ENCODE measurements at regions not wholly inside any gene's neighbourhood (a gene's known extent, or its start where the extent isn't known, plus 50 kb on each side); places are given as distances from the start of the nearest gene placed in this dataset.

- no peaks in the 10 kb centered on the region for H3K9me3 Mint-ChIP-seq (ENCODE audit: unreplicated experiment)
- DNase-seq (ENCODE audit: unreplicated experiment): no peak
- no peaks in the 10 kb centered on the region for H3K27me3 Mint-ChIP-seq (ENCODE audit: insufficient read depth, unreplicated experiment)
- intact Hi-C loops (cut with micrococcal nuclease): no loop called here
- H3K36me3 Mint-ChIP-seq (ENCODE audit: insufficient read depth, unreplicated experiment): no peaks in the 10 kb centered on the region
- no peak for TF ChIP-seq CTCF (IDR thresholded peaks at IDR 0.05; ENCODE audit: unreplicated experiment)
- CTCF ChIA-PET: no interaction called here
- no peak overlapping the region for H3K27ac Mint-ChIP-seq (ENCODE audit: low read depth, unreplicated experiment)
- POLR2A ChIA-PET: no interaction called here
- no peaks in the 10 kb centered on the region for H3K4me1 Mint-ChIP-seq (ENCODE audit: insufficient read depth, unreplicated experiment)
- BruUV-seq (replicated peaks): no TSS peak
- no peak overlapping the region for H3K4me3 Mint-ChIP-seq (ENCODE audit: unreplicated experiment)
These were observed 1145.7 kb upstream of the NXPH2 start for GRCh38 chr2:139925903-139926302.

GRCh38 chr2:139924070-139924469 lies 1143.9 kb upstream of the NXPH2 start:
- Mint-ChIP-seq H3K27ac (ENCODE audit: low read depth, unreplicated experiment) (no peak overlapping the region), H3K36me3 (ENCODE audit: insufficient read depth, unreplicated experiment) (no peaks in the 10 kb centered on the region), H3K4me1 (ENCODE audit: insufficient read depth, unreplicated experiment) (no peaks in the 10 kb centered on the region), H3K27me3 (ENCODE audit: insufficient read depth, unreplicated experiment) (no peaks in the 10 kb centered on the region), H3K4me3 (ENCODE audit: unreplicated experiment) (no peak overlapping the region), H3K9me3 (ENCODE audit: unreplicated experiment) (no peaks in the 10 kb centered on the region)
- ChIA-PET POLR2A (no interaction called here), CTCF (no interaction called here)
- BruUV-seq (replicated peaks): no TSS peak
- no peak for TF ChIP-seq CTCF (IDR thresholded peaks at IDR 0.05; ENCODE audit: unreplicated experiment)
- no peak for DNase-seq (ENCODE audit: unreplicated experiment)
- intact Hi-C loops (cut with micrococcal nuclease): no loop called here

DNA sequence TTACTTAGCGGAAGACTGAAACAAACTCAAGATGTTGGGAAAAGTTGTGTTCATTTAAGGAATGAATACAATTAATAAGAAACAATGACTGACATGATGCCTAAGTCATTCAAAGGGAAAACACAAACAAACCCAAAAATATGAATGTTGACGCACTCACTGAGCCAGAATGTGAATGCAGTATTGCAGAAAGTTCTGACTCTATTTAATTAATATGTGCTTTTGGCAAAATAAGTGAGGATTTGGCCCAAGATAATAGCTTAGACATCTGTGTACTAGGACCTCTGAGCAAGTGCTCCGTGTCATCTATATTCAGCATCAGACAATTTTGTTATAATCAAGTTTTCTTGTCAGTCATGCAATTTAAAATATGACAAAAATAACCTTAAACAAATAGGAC lies 1138.8 kb upstream of the NXPH2 start:
- no peaks in the 10 kb centered on the region for H3K4me1 Mint-ChIP-seq (ENCODE audit: insufficient read depth, unreplicated experiment)
- ChIA-PET CTCF (no interaction called here), POLR2A (no interaction called here)
- no TSS peak for BruUV-seq (replicated peaks)
- no peak overlapping the region for H3K4me3 Mint-ChIP-seq (ENCODE audit: unreplicated experiment)
- no peaks in the 10 kb centered on the region for H3K9me3 Mint-ChIP-seq (ENCODE audit: unreplicated experiment)
- H3K36me3 Mint-ChIP-seq (ENCODE audit: insufficient read depth, unreplicated experiment): no peaks in the 10 kb centered on the region
- no peak overlapping the region for H3K27ac Mint-ChIP-seq (ENCODE audit: low read depth, unreplicated experiment)
- intact Hi-C loops (cut with micrococcal nuclease): no loop called here
- no peak for TF ChIP-seq CTCF (IDR thresholded peaks at IDR 0.05; ENCODE audit: unreplicated experiment)
- no peak for DNase-seq (ENCODE audit: unreplicated experiment)
- H3K27me3 Mint-ChIP-seq (ENCODE audit: insufficient read depth, unreplicated experiment): no peaks in the 10 kb centered on the region

GRCh38 chr2:139917690-139918384 lies 1137.6 kb upstream of the NXPH2 start:
- no peak for DNase-seq (ENCODE audit: unreplicated experiment)
- Mint-ChIP-seq H3K36me3 (ENCODE audit: insufficient read depth, unreplicated experiment) (no peaks in the 10 kb centered on the region), H3K27ac (ENCODE audit: low read depth, unreplicated experiment) (no peak overlapping the region), H3K4me1 (ENCODE audit: insufficient read depth, unreplicated experiment) (no peaks in the 10 kb centered on the region), H3K27me3 (ENCODE audit: insufficient read depth, unreplicated experiment) (no peaks in the 10 kb centered on the region), H3K9me3 (ENCODE audit: unreplicated experiment) (no peaks in the 10 kb centered on the region), H3K4me3 (ENCODE audit: unreplicated experiment) (no peak overlapping the region)
- ChIA-PET POLR2A (no interaction called here), CTCF (interaction anchor here (0.7 kb wide), 1 partner anchor 659 kb away, joined by 3 read pairs; no protein-coding TSS in a partner anchor)
- intact Hi-C loops (cut with micrococcal nuclease): no loop called here
- BruUV-seq (replicated peaks): no TSS peak
- TF ChIP-seq CTCF (IDR thresholded peaks at IDR 0.05; ENCODE audit: unreplicated experiment): no peak

Data from MCF 10A (cell line).